Body of pancreas (tissue), 4 donors: ENCODE measurements at regions not wholly inside any gene's neighbourhood (a gene's known extent, or its start where the extent isn't known, plus 50 kb on each side); places are given as distances from the start of the nearest gene placed in this dataset.

Experiments used
- POLR2A ChIP-seq, 3 donors: fragments of 450-650 bp; IDR thresholded peaks; one replicate each; pipeline ENCODE4 v1.6.1; 2016; ENCODE audit warnings: antibody characterized with exemption in 3 of 3, mild to moderate bottlenecking in 2 of 3
- TF ChIP-seq, protein P1 (sequence below), 7 experiments: fragments of 450-650 bp in 4 of 7; fragments of 200-600 bp in 3 of 7; sonication (generic) in 3 of 7; IDR thresholded peaks; one replicate each; pipeline ENCODE4 v1.5.1; 2016 to 2019; ENCODE audit warnings: antibody characterized with exemption in 7 of 7

DNA sequence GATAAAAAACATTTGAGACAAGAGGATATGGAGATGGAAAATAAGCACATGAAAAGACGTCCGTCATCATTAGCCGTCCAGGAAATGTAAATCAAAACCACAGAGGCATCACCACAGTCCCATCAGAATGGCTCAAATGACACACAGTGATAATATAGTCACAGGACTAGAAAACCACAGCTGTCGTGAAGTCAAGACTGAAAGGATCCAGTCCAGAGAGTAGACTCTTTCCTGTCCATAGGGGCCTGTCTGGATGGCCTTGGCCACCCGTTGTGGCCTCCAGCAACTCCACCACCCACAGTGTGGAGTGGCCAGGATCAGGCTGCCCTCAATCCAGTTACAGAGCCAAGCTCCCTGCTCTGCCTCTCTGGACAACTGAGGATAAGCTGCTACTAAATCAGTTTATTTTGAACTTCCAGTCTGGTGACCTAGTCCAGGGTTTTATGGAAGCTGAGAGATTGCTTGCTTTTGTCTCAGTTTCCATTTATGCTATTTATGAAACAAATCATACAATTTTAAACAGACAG lies 60.4 kb downstream of the RHOB start:
- TF ChIP-seq, protein P1, sequence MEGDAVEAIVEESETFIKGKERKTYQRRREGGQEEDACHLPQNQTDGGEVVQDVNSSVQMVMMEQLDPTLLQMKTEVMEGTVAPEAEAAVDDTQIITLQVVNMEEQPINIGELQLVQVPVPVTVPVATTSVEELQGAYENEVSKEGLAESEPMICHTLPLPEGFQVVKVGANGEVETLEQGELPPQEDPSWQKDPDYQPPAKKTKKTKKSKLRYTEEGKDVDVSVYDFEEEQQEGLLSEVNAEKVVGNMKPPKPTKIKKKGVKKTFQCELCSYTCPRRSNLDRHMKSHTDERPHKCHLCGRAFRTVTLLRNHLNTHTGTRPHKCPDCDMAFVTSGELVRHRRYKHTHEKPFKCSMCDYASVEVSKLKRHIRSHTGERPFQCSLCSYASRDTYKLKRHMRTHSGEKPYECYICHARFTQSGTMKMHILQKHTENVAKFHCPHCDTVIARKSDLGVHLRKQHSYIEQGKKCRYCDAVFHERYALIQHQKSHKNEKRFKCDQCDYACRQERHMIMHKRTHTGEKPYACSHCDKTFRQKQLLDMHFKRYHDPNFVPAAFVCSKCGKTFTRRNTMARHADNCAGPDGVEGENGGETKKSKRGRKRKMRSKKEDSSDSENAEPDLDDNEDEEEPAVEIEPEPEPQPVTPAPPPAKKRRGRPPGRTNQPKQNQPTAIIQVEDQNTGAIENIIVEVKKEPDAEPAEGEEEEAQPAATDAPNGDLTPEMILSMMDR (IDR thresholded peaks at IDR 0.05) = no peak
- TF ChIP-seq POLR2A (IDR thresholded peaks at IDR 0.05) = no peak
